NB4 (cell line): ENCODE measurements at regions not wholly inside any gene's neighbourhood (a gene's known extent, or its start where the extent isn't known, plus 50 kb on each side); places are given as distances from the start of the nearest gene placed in this dataset.

Experiments
- DNase-seq: peaks from one replicate; pipeline ENCODE4 v3.0.0; 2010; ENCODE audit warnings: low read depth
- H3K4me3 ChIP-seq: one replicate; pipeline ENCODE4 v1.5.1; 2011; ENCODE audit warnings: mild to moderate bottlenecking, low read depth, low read length, moderate library complexity
- MYC ChIP-seq: IDR thresholded peaks from 2 replicates; pipeline ENCODE4 v1.6.1; 2011; ENCODE audit warnings: low read depth, low read length
- POLR2A ChIP-seq: IDR thresholded peaks from 2 replicates; pipeline ENCODE4 v1.6.1; 2011; ENCODE audit warnings: mild to moderate bottlenecking; ENCODE audit not compliant: insufficient read length; ENCODE audit errors: extremely low read depth
- TF ChIP-seq, protein P1 (sequence below): IDR thresholded peaks from one replicate; pipeline ENCODE4 v1.5.1; 2012; ENCODE audit warnings: low read depth, low read length
- TF ChIP-seq, protein P2 (sequence below): IDR thresholded peaks from 2 replicates; pipeline ENCODE4 v1.6.1; 2011; ENCODE audit warnings: low read depth, low read length

DNA sequence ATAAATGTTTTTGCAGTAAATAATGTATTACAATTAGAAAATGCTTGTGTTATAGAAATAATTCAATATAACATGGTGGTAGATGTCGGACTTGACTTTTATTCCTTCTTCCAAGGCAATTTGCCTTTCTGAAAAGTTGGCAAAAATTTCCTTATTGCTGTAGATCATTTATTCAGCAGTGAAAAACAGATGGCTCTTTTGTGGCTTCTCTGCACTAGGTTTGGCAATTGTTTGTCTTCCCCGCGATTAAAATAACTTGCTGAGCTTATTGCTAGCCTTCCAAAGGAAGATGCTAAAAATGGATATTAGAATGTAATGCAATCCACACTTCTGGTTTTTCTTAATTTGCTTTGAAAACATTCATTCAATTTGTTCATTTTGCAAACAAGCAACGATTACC, 1977.9 kb upstream of the ADGRL3 start:
- H3K4me3 ChIP-seq: no peak overlapping the region
- DNase-seq: no peak
- TF ChIP-seq POLR2A: no peak
- TF ChIP-seq, protein P1, sequence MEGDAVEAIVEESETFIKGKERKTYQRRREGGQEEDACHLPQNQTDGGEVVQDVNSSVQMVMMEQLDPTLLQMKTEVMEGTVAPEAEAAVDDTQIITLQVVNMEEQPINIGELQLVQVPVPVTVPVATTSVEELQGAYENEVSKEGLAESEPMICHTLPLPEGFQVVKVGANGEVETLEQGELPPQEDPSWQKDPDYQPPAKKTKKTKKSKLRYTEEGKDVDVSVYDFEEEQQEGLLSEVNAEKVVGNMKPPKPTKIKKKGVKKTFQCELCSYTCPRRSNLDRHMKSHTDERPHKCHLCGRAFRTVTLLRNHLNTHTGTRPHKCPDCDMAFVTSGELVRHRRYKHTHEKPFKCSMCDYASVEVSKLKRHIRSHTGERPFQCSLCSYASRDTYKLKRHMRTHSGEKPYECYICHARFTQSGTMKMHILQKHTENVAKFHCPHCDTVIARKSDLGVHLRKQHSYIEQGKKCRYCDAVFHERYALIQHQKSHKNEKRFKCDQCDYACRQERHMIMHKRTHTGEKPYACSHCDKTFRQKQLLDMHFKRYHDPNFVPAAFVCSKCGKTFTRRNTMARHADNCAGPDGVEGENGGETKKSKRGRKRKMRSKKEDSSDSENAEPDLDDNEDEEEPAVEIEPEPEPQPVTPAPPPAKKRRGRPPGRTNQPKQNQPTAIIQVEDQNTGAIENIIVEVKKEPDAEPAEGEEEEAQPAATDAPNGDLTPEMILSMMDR: no peak
- TF ChIP-seq, protein P2, sequence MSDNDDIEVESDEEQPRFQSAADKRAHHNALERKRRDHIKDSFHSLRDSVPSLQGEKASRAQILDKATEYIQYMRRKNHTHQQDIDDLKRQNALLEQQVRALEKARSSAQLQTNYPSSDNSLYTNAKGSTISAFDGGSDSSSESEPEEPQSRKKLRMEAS: no peak
- no peak for TF ChIP-seq MYC

DNA sequence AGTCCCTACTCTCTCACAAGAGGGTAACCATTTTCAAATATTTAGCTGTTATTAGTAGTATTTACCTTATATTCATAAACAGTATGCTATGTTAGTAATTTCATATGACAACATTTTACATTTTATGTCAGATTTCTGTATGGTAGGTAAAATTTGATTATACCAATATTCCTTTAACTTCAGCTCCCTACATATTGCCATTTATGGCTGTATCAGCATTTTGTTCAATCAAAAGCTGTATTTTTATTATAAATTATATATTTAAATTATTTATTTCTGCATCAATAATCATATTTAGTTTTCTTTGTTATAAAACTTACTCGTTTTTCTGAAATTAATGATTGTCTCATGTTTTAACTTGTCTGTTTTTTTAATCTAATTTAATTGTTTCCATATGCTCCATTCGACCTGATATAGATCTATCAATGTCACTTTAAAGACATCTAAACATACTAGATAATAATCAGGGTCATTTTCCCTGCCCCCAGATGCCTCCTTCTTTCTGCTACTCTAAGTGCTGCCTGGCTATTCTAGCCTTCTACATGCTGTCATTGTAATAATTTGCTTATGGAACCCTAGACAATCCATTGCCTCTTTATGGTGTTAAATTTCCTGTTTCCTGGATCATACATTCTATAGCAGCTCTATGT, 1976.7 kb upstream of the ADGRL3 start:
- TF ChIP-seq POLR2A (no peak), MYC (no peak)
- TF ChIP-seq, protein P2: no peak
- TF ChIP-seq, protein P1: no peak
- no peak for DNase-seq

GRCh38 chr4:59238212-59238611, 1961.9 kb upstream of the ADGRL3 start:
- TF ChIP-seq MYC (no peak), POLR2A (no peak)
- TF ChIP-seq, protein P2: no peak
- TF ChIP-seq, protein P1: no peak
- no peak for DNase-seq

More for the DNA sequence above, 1976.7 kb upstream of the ADGRL3 start:
- no peak overlapping the region for H3K4me3 ChIP-seq

GRCh38 chr4:59240011-59240410, 1960.1 kb upstream of the ADGRL3 start:
- H3K4me3 ChIP-seq: no peak overlapping the region
- TF ChIP-seq, protein P1: no peak
- TF ChIP-seq, protein P2: no peak
- no peak for TF ChIP-seq MYC
- no peak for DNase-seq

More at GRCh38 chr4:59238212-59238611, 1961.9 kb upstream of the ADGRL3 start:
- no peak overlapping the region for H3K4me3 ChIP-seq

DNA sequence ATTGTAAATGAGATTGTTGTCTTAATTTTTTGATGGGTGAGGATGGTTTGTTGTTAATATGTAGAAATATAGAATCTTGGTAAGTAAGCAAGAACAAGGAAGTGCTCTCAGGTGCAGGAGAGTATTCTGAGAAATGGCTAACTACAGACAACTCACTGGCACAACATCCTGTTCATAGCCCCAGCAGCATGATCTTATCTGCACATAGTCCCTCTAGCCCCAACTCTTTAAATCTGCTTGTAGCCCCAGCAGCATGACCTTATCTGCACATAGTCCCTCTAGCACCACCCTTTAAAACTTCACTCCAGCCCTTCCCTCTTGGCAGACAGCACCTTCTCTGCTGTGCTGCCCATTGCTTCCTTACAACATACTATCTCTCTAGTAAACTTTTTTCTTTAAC, 1957.1 kb upstream of the ADGRL3 start:
- no peak for DNase-seq
- TF ChIP-seq, protein P2: no peak
- TF ChIP-seq, protein P1: no peak
- no peak for TF ChIP-seq POLR2A
- no peak for TF ChIP-seq MYC
- H3K4me3 ChIP-seq: no peak overlapping the region

- TF ChIP-seq, protein P1: peak; percentile 24
- TF ChIP-seq, protein P2: no peak
- no peak for TF ChIP-seq POLR2A
- peak; percentile 3 for DNase-seq
- no peak overlapping the region for H3K4me3 ChIP-seq
Measured at GRCh38 chr4:59247032-59247431, 1953.1 kb upstream of the ADGRL3 start.
